ENCODE measurements at regions not wholly inside any gene's neighbourhood (a gene's known extent, or its start where the extent isn't known, plus 50 kb on each side); places are given as distances from the start of the nearest gene placed in this dataset.
A peak's percentile ranks its signal among the peaks of the same experiment; 100 is the strongest.

DNA sequence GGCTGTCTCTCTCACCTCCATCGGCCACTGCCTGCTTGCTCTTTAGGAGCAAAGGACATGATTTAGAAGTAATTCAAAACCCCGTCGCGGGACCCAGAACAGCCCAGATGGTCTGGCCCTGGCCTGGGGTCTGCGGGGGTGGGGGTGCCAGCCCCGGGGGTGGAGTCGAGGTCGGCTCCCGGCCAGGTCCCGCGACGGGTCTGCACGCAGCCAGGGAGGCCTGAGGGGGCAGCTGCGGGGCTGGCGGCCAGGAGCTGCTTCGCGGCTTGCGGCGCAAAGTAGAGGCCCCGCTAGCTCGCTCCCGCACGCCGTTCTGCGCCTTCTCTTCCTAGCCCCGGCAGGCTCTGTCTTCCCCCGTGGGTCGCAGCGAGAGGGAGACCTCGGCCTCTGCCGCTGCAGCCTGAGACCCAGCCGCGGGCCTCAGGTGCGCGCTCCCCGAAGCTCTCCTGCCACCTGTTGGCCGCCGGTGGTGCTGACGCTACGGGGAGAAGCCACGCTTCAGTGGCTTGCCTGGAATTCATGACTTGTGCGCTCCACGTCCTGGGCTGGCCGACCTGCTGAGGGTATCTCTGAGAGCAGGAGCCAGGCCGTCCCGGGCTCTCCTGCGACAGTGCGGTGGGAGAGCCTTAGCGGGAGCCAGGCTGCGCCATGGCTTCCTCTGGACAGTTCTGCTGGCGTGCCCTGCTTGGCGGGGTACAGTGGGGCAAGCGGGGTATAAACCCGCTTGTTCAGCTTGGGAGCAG, 157.2 kb upstream of the PITX1 start (continued):
- TF ChIP-seq ISL2 (CRISPR knock-in tag; IDR thresholded peaks at IDR 0.05) (no peak; the same call in 1 of the 2 replicates), ISX (CRISPR knock-in tag; conservative IDR thresholded peaks at IDR 0.05) (0 out of 2 replicates have a peak, but pooled peaks have one; percentile 42), FUBP1 (CRISPR knock-in tag; IDR thresholded peaks at IDR 0.05; ENCODE audit: borderline replicate concordance) (no peak), ZNF180 (CRISPR knock-in tag; IDR thresholded peaks at IDR 0.05; ENCODE audit: borderline replicate concordance, low read depth) (no peak), SYNCRIP (IDR thresholded peaks at IDR 0.05; ENCODE audit: insufficient read depth, low read depth, low read length) (no peak), ZNF281 (CRISPR knock-in tag; IDR thresholded peaks at IDR 0.05; ENCODE audit: borderline replicate concordance) (peak; percentile 10; the same call in 1 of the 2 replicates), ZNF740 (CRISPR knock-in tag; IDR thresholded peaks at IDR 0.05) (peak; percentile 75; the same call in 1 of the 2 replicates), NCOA5 (CRISPR knock-in tag; IDR thresholded peaks at IDR 0.05) (no peak), ZNF777 (CRISPR knock-in tag; IDR thresholded peaks at IDR 0.05) (peak; percentile 88), ZFP36L1 (CRISPR knock-in tag; IDR thresholded peaks at IDR 0.05) (no peak; the same call in 1 of the 2 replicates), CHD2 (IDR thresholded peaks at IDR 0.05; ENCODE audit: low read depth, low read length) (no peak), ZNF256 (CRISPR knock-in tag; conservative IDR thresholded peaks at IDR 0.05) (0 out of 2 replicates have a peak, but pooled peaks have one; percentile 28), ZNF792 (CRISPR knock-in tag; IDR thresholded peaks at IDR 0.05) (peak; percentile 68), SRY (CRISPR knock-in tag; IDR thresholded peaks at IDR 0.05) (peak; percentile 91; the same call in 1 of the 2 replicates), ZBTB14 (CRISPR knock-in tag; IDR thresholded peaks at IDR 0.05) (peak; percentile 72), SP2 (CRISPR knock-in tag; IDR thresholded peaks at IDR 0.05) (no peak), BATF2 (CRISPR knock-in tag; IDR thresholded peaks at IDR 0.05) (no peak), ZNF788 (CRISPR knock-in tag; IDR thresholded peaks at IDR 0.05; ENCODE audit: borderline replicate concordance) (peak; percentile 82; the same call in 1 of the 2 replicates), ZBTB38 (CRISPR knock-in tag; IDR thresholded peaks at IDR 0.05) (peak; percentile 64; the same call in 1 of the 2 replicates), SNAPC2 (CRISPR knock-in tag; IDR thresholded peaks at IDR 0.05) (no peak), KLF13 (CRISPR knock-in tag; IDR thresholded peaks at IDR 0.05) (no peak)
- TF ChIP-seq, protein P1, sequence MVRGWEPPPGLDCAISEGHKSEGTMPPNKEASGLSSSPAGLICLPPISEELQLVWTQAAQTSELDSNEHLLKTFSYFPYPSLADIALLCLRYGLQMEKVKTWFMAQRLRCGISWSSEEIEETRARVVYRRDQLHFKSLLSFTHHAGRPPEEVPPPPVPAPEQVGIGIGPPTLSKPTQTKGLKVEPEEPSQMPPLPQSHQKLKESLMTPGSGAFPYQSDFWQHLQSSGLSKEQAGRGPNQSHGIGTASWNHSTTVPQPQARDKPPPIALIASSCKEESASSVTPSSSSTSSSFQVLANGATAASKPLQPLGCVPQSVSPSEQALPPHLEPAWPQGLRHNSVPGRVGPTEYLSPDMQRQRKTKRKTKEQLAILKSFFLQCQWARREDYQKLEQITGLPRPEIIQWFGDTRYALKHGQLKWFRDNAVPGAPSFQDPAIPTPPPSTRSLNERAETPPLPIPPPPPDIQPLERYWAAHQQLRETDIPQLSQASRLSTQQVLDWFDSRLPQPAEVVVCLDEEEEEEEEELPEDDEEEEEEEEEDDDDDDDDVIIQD (CRISPR knock-in tag; IDR thresholded peaks at IDR 0.05; ENCODE audit: low read depth), result no peak

Measured in HepG2 (cell line).